IMR-90 (cell line): ENCODE measurements at regions not wholly inside any gene's neighbourhood (a gene's known extent, or its start where the extent isn't known, plus 50 kb on each side); places are given as distances from the start of the nearest gene placed in this dataset.

ENCODE experiments used
- ATAC-seq: fragments of 200-7000 bp; cut with Tn5 transposase; 2 replicates; pipeline ENCODE4 v1.9.1; 2020; ENCODE audit warnings: low read depth, mild to moderate bottlenecking, moderate library complexity
- BruUV-seq: library from RNA; stranded (reverse); fragments of 400-500 nt; replicated peaks from 2 replicates; lab custom pipeline; 2021; lab: Mats Ljungman, UMichigan
- CTCF ChIA-PET: fragments of 300-600 bp; formaldehyde crosslinking; extraction: SDS; loops from one replicate; lab custom pipeline; 2021; ENCODE audit warnings: antibody characterized with exemption; lab: Yijun Ruan, JAX
- POLR2A ChIA-PET: fragments of 300-600 bp; sonication (Branson Sonifier 250); formaldehyde crosslinking; loops from one replicate; lab custom pipeline; 2022; ENCODE audit warnings: antibody characterized with exemption; ENCODE audit not compliant: unreplicated experiment; lab: Charles Lee
- DNase-seq: peaks from one replicate; pipeline ENCODE4 v3.0.0; 2013
- H2AFZ ChIP-seq: replicated peaks from 2 replicates; pipeline ENCODE3; 2013; ENCODE audit warnings: low read length, mild to moderate bottlenecking; ENCODE audit not compliant: poor library complexity
- H2AK5ac ChIP-seq: 2 replicates; pipeline ENCODE4 v1.6.1; 2013; ENCODE audit warnings: low read depth, low read length, inconsistent platforms
- H2AK9ac ChIP-seq: replicated peaks from 2 replicates; pipeline ENCODE3; 2013; ENCODE audit warnings: mild to moderate bottlenecking, low read depth, low read length, moderate library complexity; ENCODE audit not compliant: poor library complexity
- H2BK120ac ChIP-seq: 2 replicates; pipeline ENCODE4 v1.6.1; 2013; ENCODE audit warnings: low read depth, low read length, inconsistent platforms
- H2BK15ac ChIP-seq: 3 replicates; pipeline ENCODE4 v1.6.1; 2013; ENCODE audit warnings: low read depth, low read length, inconsistent platforms
- H2BK20ac ChIP-seq: 2 replicates; pipeline ENCODE4 v1.6.1; 2013; ENCODE audit warnings: low read depth, mild to moderate bottlenecking, inconsistent platforms, low read length, moderate library complexity
- H2BK5ac ChIP-seq: 2 replicates; pipeline ENCODE4 v1.6.1; 2013; ENCODE audit warnings: mild to moderate bottlenecking, low read depth, low read length, inconsistent platforms; ENCODE audit not compliant: poor library complexity, severe bottlenecking
- H3K14ac ChIP-seq: replicated peaks from 2 replicates; pipeline ENCODE4 v1.6.1; 2013; ENCODE audit warnings: low read depth, low read length, inconsistent platforms
- H3K18ac ChIP-seq: 2 replicates; pipeline ENCODE4 v1.6.1; 2013; ENCODE audit warnings: low read depth, low read length, control low read depth
- H3K23ac ChIP-seq: 2 replicates; pipeline ENCODE4 v1.6.1; 2013; ENCODE audit warnings: low read depth, low read length, inconsistent platforms
- H3K27ac ChIP-seq: 2 replicates; pipeline ENCODE4 v1.5.1; 2013; ENCODE audit warnings: mild to moderate bottlenecking, control low read depth, low read length; ENCODE audit not compliant: insufficient read depth
- H3K27me3 ChIP-seq: 2 replicates; pipeline ENCODE4 v1.6.1; 2013; ENCODE audit warnings: low read length; ENCODE audit not compliant: control insufficient read depth, insufficient read depth
- H3K36me3 ChIP-seq: 2 replicates; pipeline ENCODE4 v1.6.1; 2013; ENCODE audit warnings: low read length, mixed read lengths; ENCODE audit not compliant: control insufficient read depth, insufficient read depth
- H3K4ac ChIP-seq: 2 replicates; pipeline ENCODE4 v1.6.1; 2013; ENCODE audit warnings: low read depth, low read length, inconsistent platforms
- H3K4me1 ChIP-seq: 2 replicates; pipeline ENCODE4 v1.6.1; 2013; ENCODE audit warnings: low read length, mixed read lengths; ENCODE audit not compliant: control insufficient read depth, insufficient read depth
- H3K4me2 ChIP-seq: 2 replicates; pipeline ENCODE4 v1.6.1; 2013; ENCODE audit warnings: low read depth, mild to moderate bottlenecking, control low read depth, low read length, moderate library complexity
- H3K4me3 ChIP-seq: 2 replicates; pipeline ENCODE4 v1.5.1; 2013; ENCODE audit warnings: low read depth, mild to moderate bottlenecking, control low read depth, low read length, moderate library complexity; ENCODE audit not compliant: insufficient read depth
- H3K56ac ChIP-seq: 2 replicates; pipeline ENCODE4 v1.6.1; 2013; ENCODE audit warnings: low read length, inconsistent platforms; ENCODE audit not compliant: insufficient read depth; ENCODE audit errors: extremely low read depth
- H3K79me1 ChIP-seq, 2 experiments: 2 replicates each; pipeline ENCODE4 v1.6.1; 2013; ENCODE audit warnings: low read length in 2 of 2, inconsistent platforms in 1 of 2, low read depth in 1 of 2
- H3K9ac ChIP-seq: 2 replicates; pipeline ENCODE4 v1.6.1; 2013; ENCODE audit warnings: low read depth, low read length, control low read depth
- H3K9me1 ChIP-seq: 2 replicates; pipeline ENCODE4 v1.6.1; 2013; ENCODE audit warnings: low read length, inconsistent platforms; ENCODE audit not compliant: insufficient read depth
- H3K9me3 ChIP-seq: 2 replicates; pipeline ENCODE4 v1.6.1; 2013; ENCODE audit warnings: low read length; ENCODE audit not compliant: control insufficient read depth, insufficient read depth
- H4K20me1 ChIP-seq: 2 replicates; pipeline ENCODE4 v1.6.1; 2013; ENCODE audit warnings: low read length, inconsistent platforms; ENCODE audit not compliant: insufficient read depth
- H4K5ac ChIP-seq: 2 replicates; pipeline ENCODE4 v1.6.1; 2013; ENCODE audit warnings: mild to moderate bottlenecking, low read depth, low read length, control low read depth
- H4K8ac ChIP-seq, 2 experiments: 2 replicates each; pipeline ENCODE4 v1.6.1; 2013; ENCODE audit warnings: low read depth in 2 of 2, low read length in 2 of 2, control low read depth in 1 of 2, inconsistent platforms in 1 of 2
- H4K91ac ChIP-seq: 2 replicates; pipeline ENCODE4 v1.6.1; 2013; ENCODE audit warnings: low read depth, low read length, inconsistent platforms; ENCODE audit not compliant: insufficient read depth
- BHLHE40 ChIP-seq: fragments of 150-350 bp; IDR thresholded peaks from 2 replicates; pipeline ENCODE4 v1.6.1; 2016; ENCODE audit warnings: mild to moderate bottlenecking, low read depth, low read length
- CEBPB ChIP-seq: IDR thresholded peaks from 2 replicates; pipeline ENCODE4 v1.6.1; 2012; ENCODE audit warnings: low read depth, low read length, improper control_type of control experiment
- CHD1 ChIP-seq: IDR thresholded peaks from 2 replicates; pipeline ENCODE4 v1.6.1; 2012; ENCODE audit warnings: low read depth, low read length, improper control_type of control experiment
- CTCF ChIP-seq: conservative IDR thresholded peaks from 2 replicates; pipeline ENCODE4 v1.5.1; 2012; ENCODE audit warnings: mild to moderate bottlenecking, low read depth, low read length, improper control_type of control experiment
- ELK1 ChIP-seq: fragments of 150-350 bp; IDR thresholded peaks from 2 replicates; pipeline ENCODE4 v1.6.1; 2016; ENCODE audit warnings: low read depth, mild to moderate bottlenecking, low read length, moderate library complexity, borderline replicate concordance
- MAFK ChIP-seq: IDR thresholded peaks from 2 replicates; pipeline ENCODE4 v1.6.1; 2012; ENCODE audit warnings: low read depth, low read length, improper control_type of control experiment
- POLR2A ChIP-seq: IDR thresholded peaks from 2 replicates; pipeline ENCODE4 v1.6.1; 2012; ENCODE audit warnings: mild to moderate bottlenecking, low read depth, low read length
- RAD21 ChIP-seq: IDR thresholded peaks from 2 replicates; pipeline ENCODE4 v1.6.1; 2012; ENCODE audit warnings: low read length, improper control_type of control experiment
- RFX5 ChIP-seq: IDR thresholded peaks from 2 replicates; pipeline ENCODE4 v1.8.0; 2012; ENCODE audit warnings: low read depth, mild to moderate bottlenecking, low read length, moderate library complexity
- USF2 ChIP-seq: fragments of 150-350 bp; IDR thresholded peaks from 2 replicates; pipeline ENCODE4 v1.6.1; 2017; ENCODE audit warnings: mild to moderate bottlenecking, antibody characterized with exemption, low read length, low read depth
- WGBS, 2 experiments: methylation state at CpG; one replicate each; pipeline versions ENCODE4 v1.1.5 to v1.1.7; 2013; ENCODE audit warnings: missing lambda C conversion rate in 2 of 2; ENCODE audit not compliant: insufficient read length in 1 of 2; ENCODE audit errors: extremely low coverage in 2 of 2; 5-methylcytosine and 5-hydroxymethylcytosine counted together
- dilution Hi-C: fragments of 300-500 bp; cut with HindIII; formaldehyde crosslinking; loops from one replicate; pipeline ENCODE4 v1.14.3; 2018; ENCODE audit warnings: low sequenced_read_pairs; ENCODE audit not compliant: unreplicated experiment
- in situ Hi-C: fragments of 300-500 bp; cut with MboI; formaldehyde crosslinking; loops from 3 replicates; pipeline ENCODE4 v1.14.3; 2019; ENCODE audit warnings: low sequenced_read_pairs, inconsistent platforms, mixed read lengths
- intact Hi-C: fragments of 100-400 bp; cut with micrococcal nuclease; formaldehyde crosslinking; loops from 2 replicates; pipeline ENCODE4 v1.10.0; 2022

- no peak for TF ChIP-seq BHLHE40
- no peak for TF ChIP-seq CHD1
- no peak for TF ChIP-seq CEBPB
- no peak for TF ChIP-seq RAD21
- no peak for TF ChIP-seq MAFK
- TF ChIP-seq USF2 = no peak
- TF ChIP-seq POLR2A = no peak
- TF ChIP-seq ELK1 = no peak
- TF ChIP-seq RFX5 = no peak
- no peak for TF ChIP-seq CTCF
- Histone ChIP-seq H2AK5ac (no peak overlapping the region), H2BK5ac (no peak overlapping the region), H2AK9ac (no peak overlapping the region), H3K4me2 (no peak overlapping the region), H2BK120ac (no peak overlapping the region), H3K9me3 (no peaks in the 10 kb centered on the region), H4K20me1 (no peaks in the 10 kb centered on the region), H3K4me1 (no peaks in the 10 kb centered on the region), H4K8ac (no peak overlapping the region), H3K23ac (no peak overlapping the region), H3K9me1 (no peaks in the 10 kb centered on the region), H2AFZ (no peak overlapping the region), H3K79me1 (no peaks in the 10 kb centered on the region), H3K27me3 (no peaks in the 10 kb centered on the region), H3K9ac (no peak overlapping the region), H3K56ac (no peak overlapping the region), H2BK15ac (no peak overlapping the region), H3K36me3 (no peaks in the 10 kb centered on the region), H4K91ac (no peak overlapping the region), H3K4me3 (no peak overlapping the region), H3K27ac (no peak overlapping the region), H2BK20ac (no peak overlapping the region), H4K5ac (no peak overlapping the region), H3K14ac (no peak overlapping the region), H3K18ac (no peak overlapping the region), H3K4ac (no peak overlapping the region)
- POLR2A ChIA-PET = no interaction called here
- dilution Hi-C loops (no loop called here), in situ Hi-C loops (no loop called here), intact Hi-C loops (no loop called here)
- CTCF ChIA-PET = no interaction called here
- ATAC-seq (no peak), DNase-seq (no peak)
- BruUV-seq = no TSS peak
- WGBS, 2 experiments = no CpG with 5 or more reads among the region's 4 CpGs
These were observed 186.7 kb upstream of the ZEB2 start for GRCh38 chr2:144706647-144707046.
